ENCODE measurements at regions not wholly inside any gene's neighbourhood (a gene's known extent, or its start where the extent isn't known, plus 50 kb on each side); places are given as distances from the start of the nearest gene placed in this dataset.

- DNase-seq (ENCODE audit: low read depth) = no peak
Measured at GRCh38 chr20:50258790-50259483, 68.3 kb downstream of the CEBPB start.

GRCh38 chr20:50259705-50260478 is 69.3 kb downstream of the CEBPB start:
- no peak for DNase-seq (ENCODE audit: low read depth)

- DNase-seq (ENCODE audit: low read depth) = no peak
Measured at GRCh38 chr20:50260479-50261221, 70.0 kb downstream of the CEBPB start.

GRCh38 chr20:50261471-50262212 is 71.0 kb downstream of the CEBPB start:
- no peak for DNase-seq (ENCODE audit: low read depth)

- no peak for DNase-seq (ENCODE audit: low read depth)
Measured at GRCh38 chr20:50263831-50264230, 73.2 kb downstream of the CEBPB start.

- no peak for DNase-seq (ENCODE audit: low read depth)
Measured at GRCh38 chr20:50264534-50265145, 74.0 kb downstream of the CEBPB start.

GRCh38 chr20:50265245-50265946 is 74.8 kb downstream of the CEBPB start:
- DNase-seq (ENCODE audit: low read depth) = no peak

- no peak for DNase-seq (ENCODE audit: low read depth)
Measured at GRCh38 chr20:50266293-50267040, 75.8 kb downstream of the CEBPB start.

- DNase-seq (ENCODE audit: low read depth) = no peak
Measured at GRCh38 chr20:50267041-50267865, 76.6 kb downstream of the CEBPB start.

- DNase-seq (ENCODE audit: low read depth) = no peak
Measured at GRCh38 chr20:50267866-50268219, 77.2 kb downstream of the CEBPB start.

GRCh38 chr20:50269091-50270033 is 78.7 kb downstream of the CEBPB start:
- no peak for DNase-seq (ENCODE audit: low read depth)

GRCh38 chr20:50270034-50270395 is 79.4 kb downstream of the CEBPB start:
- no peak for DNase-seq (ENCODE audit: low read depth)

GRCh38 chr20:50270569-50270968 is 79.9 kb downstream of the CEBPB start:
- DNase-seq (ENCODE audit: low read depth) = no peak

- no peak for DNase-seq (ENCODE audit: low read depth)
Measured at GRCh38 chr20:50271176-50271575, 80.5 kb downstream of the CEBPB start.

- DNase-seq (ENCODE audit: low read depth) = no peak
Measured at GRCh38 chr20:50271612-50272011, 81.0 kb downstream of the CEBPB start.

GRCh38 chr20:50272030-50272723 is 81.5 kb downstream of the CEBPB start:
- DNase-seq (ENCODE audit: low read depth) = no peak

- DNase-seq (ENCODE audit: low read depth) = no peak
Measured at GRCh38 chr20:50272724-50273446, 82.3 kb downstream of the CEBPB start.

Data from stimulated activated CD4-positive, alpha-beta T cell treated with anti-CD3 and anti-CD28 coated beads, Interleukin-2, amount 100 ng/mL, for 4 hours (primary cell).